ENCODE measurements at regions not wholly inside any gene's neighbourhood (a gene's known extent, or its start where the extent isn't known, plus 50 kb on each side); places are given as distances from the start of the nearest gene placed in this dataset.

GRCh38 chr9:18037981-18038380 lies 436.0 kb upstream of the ADAMTSL1 start:
- TF ChIP-seq CTCF (IDR thresholded peaks at IDR 0.05) (no peak), POLR2A (IDR thresholded peaks at IDR 0.05; ENCODE audit: low read depth) (no peak)
